HK-2 (cell line): ENCODE measurements at regions not wholly inside any gene's neighbourhood (a gene's known extent, or its start where the extent isn't known, plus 50 kb on each side); places are given as distances from the start of the nearest gene placed in this dataset.

Source experiments
- DNase-seq: peaks from one replicate; pipeline ENCODE4 v3.0.0-alpha.2; 2018; ENCODE audit not compliant: unreplicated experiment

DNA sequence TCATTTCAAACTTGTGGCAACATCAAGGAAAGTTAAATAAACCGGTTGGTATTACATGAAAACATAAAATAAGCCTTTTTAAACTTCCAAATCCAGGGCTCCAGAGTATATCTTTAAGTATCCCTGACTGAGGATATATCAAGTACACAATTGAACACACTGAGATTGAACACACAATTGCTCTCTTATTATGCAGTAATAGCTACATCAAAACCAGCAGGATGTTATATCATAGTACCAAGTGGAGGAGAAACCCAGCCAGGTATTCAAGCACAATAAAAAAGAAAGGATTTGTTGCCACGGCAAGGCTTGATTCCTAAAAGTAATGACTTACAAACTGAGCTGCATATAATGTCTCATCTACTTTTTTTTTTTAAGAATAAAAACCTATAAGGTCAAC lies 605.8 kb downstream of the SPOCK3 start:
- no peak for DNase-seq

- no peak for DNase-seq
These were observed 598.9 kb downstream of the SPOCK3 start for GRCh38 chr4:166635367-166635766.

GRCh38 chr4:166637816-166638215 lies 596.5 kb downstream of the SPOCK3 start:
- no peak for DNase-seq

DNA sequence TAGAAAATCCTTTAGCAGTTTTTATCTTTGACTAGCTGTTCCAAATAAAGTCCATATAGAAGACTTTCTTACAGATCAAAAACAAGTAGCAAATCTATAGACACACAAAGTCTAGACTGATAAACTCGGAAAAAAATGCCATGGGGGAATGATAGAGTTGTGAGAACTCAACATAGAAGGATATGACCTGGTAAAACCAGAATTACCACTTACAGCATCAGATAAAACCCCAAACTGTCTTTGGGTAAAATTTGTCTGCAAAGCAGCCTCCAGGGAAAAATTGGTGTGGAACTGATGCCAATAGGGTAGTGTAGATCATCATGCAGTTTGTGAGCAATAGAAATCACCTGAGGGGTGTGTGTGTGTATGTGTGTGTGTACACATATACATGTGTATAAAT lies 579.1 kb downstream of the SPOCK3 start:
- DNase-seq, result no peak

- DNase-seq, result no peak
These were observed 578.6 kb downstream of the SPOCK3 start for GRCh38 chr4:166655705-166656104.

GRCh38 chr4:166657261-166657660 lies 577.0 kb downstream of the SPOCK3 start:
- DNase-seq, result peak; percentile 13

DNA sequence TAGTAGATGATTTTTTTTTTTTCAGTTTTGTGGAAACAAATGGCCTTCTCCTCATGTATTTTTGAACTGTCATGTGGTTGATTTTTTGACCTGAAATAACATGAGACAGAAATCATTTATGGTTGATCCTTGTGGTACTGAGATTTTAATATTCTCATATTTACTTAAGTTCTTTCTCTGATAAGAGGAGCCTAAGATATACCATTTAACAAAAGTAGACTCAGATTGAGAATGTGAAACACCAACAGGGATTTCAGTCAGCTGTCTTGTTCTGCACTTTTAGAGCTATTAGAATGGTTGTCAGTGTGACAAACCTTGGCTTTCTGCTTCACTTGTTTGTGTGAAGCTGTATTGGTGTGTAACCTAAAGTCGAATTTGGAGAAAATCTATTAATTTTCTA lies 575.7 kb downstream of the SPOCK3 start:
- no peak for DNase-seq

GRCh38 chr4:166662266-166662843 lies 571.9 kb downstream of the SPOCK3 start:
- no peak for DNase-seq

DNA sequence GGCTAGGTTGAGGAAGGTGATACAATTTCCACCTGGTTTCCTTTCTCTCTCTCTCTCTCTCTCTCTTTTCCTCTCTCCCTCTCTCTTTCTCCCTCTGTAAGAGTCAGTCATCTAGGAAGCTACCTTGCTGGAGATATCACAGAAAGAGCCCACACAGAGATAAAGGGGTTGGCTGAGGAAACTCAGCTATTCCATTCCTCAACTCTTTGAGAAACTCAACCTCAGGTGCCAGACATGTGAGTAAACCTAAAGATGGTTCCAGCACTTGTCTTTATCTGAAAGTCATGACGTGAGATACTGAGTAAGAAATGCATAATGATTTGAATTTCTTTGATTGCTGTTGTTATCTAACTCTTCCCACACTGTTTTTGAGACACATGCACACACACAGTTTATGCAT lies 564.0 kb downstream of the SPOCK3 start:
- no peak for DNase-seq

GRCh38 chr4:166673911-166674310 lies 560.4 kb downstream of the SPOCK3 start:
- DNase-seq, result no peak

DNA sequence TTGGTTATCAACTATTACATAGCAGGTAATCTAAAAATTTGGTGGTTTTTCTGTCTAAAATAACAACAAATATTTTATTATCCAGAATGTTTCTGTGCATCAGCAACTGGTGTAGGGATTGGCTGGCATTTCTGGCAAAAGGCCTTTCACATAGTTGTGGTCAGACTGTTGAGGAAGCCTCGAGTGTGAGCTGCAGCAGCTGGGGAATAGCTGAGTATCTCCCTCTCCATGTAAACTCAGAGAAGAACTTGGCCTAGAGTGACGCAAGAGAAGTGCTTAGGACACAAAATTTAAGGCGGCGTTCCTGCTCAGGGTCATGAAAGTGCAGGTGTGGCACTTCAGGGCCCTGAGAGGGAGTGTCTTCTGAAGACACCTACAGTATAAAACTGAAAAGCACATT lies 558.9 kb downstream of the SPOCK3 start:
- DNase-seq, result peak; percentile 20

GRCh38 chr4:166680796-166681195 lies 553.5 kb downstream of the SPOCK3 start:
- no peak for DNase-seq

- no peak for DNase-seq
These were observed 552.1 kb downstream of the SPOCK3 start for GRCh38 chr4:166682200-166682599.
